ENCODE measurements at regions not wholly inside any gene's neighbourhood (a gene's known extent, or its start where the extent isn't known, plus 50 kb on each side); places are given as distances from the start of the nearest gene placed in this dataset.

- no peaks in the 10 kb centered on the region for H3K79me2 ChIP-seq (ENCODE audit: control insufficient read depth, low read length)
- H3K27me3 ChIP-seq (ENCODE audit: control insufficient read depth, low read length), result no peaks in the 10 kb centered on the region
- no peak overlapping the region for H3K4me3 ChIP-seq (ENCODE audit: low read length)
- no peak overlapping the region for H3K4me2 ChIP-seq (ENCODE audit: low read length)
- no peaks in the 10 kb centered on the region for H3F3A ChIP-seq (ENCODE audit: control insufficient read depth, insufficient read depth)
- no peaks in the 10 kb centered on the region for H3K36me3 ChIP-seq (ENCODE audit: control insufficient read depth, low read length)
- no peaks in the 10 kb centered on the region for H3K9me2 ChIP-seq (replicated peaks; ENCODE audit: control insufficient read depth, low read length)
- no peaks in the 10 kb centered on the region for H3K4me1 ChIP-seq (ENCODE audit: control insufficient read depth, low read length)
- TF ChIP-seq EZH2phosphoT487 (IDR thresholded peaks at IDR 0.05; ENCODE audit: borderline replicate concordance, low read length), result no peak
- no peaks in the 10 kb centered on the region for H3K9me3 ChIP-seq (ENCODE audit: control insufficient read depth, insufficient read depth, low read length)
- H3K27ac ChIP-seq (ENCODE audit: low read depth, low read length), result no peak overlapping the region
- no peaks in the 10 kb centered on the region for H4K20me1 ChIP-seq (ENCODE audit: control insufficient read depth, insufficient read depth, low read depth, low read length)
These were observed 446.9 kb downstream of the ATP23 start for GRCh38 chr12:58388261-58388660.

DNA sequence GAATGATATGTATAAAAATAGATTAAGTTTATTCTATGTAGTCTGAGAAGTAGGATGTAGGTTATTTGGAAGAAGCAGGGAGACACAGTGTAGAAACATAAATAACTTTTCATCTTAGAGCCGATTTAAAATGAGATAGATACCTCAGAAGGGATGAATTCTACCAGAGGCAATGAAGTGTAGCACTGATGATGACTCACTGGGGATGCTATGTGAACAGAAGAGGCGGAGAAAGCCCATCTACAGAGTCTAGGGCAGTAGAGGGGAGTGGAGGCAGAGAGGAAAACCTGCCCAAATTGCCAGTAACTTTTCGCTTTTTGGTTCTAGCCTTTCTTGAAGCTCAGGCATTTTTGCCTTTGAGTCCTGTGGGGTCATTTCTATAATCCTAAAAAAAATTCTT is 451.8 kb downstream of the ATP23 start:
- Histone ChIP-seq H3K27me3 (ENCODE audit: control insufficient read depth, low read length) (no peaks in the 10 kb centered on the region), H4K20me1 (ENCODE audit: control insufficient read depth, insufficient read depth, low read depth, low read length) (no peaks in the 10 kb centered on the region), H3K9me2 (replicated peaks; ENCODE audit: control insufficient read depth, low read length) (no peaks in the 10 kb centered on the region), H3K4me3 (ENCODE audit: low read length) (no peak overlapping the region), H3K36me3 (ENCODE audit: control insufficient read depth, low read length) (no peaks in the 10 kb centered on the region), H3F3A (ENCODE audit: control insufficient read depth, insufficient read depth) (no peaks in the 10 kb centered on the region), H3K4me2 (ENCODE audit: low read length) (no peak overlapping the region), H3K4me1 (ENCODE audit: control insufficient read depth, low read length) (no peaks in the 10 kb centered on the region), H3K79me2 (ENCODE audit: control insufficient read depth, low read length) (no peaks in the 10 kb centered on the region), H3K9me3 (ENCODE audit: control insufficient read depth, insufficient read depth, low read length) (no peaks in the 10 kb centered on the region), H3K27ac (ENCODE audit: low read depth, low read length) (no peak overlapping the region)
- TF ChIP-seq, protein P1, sequence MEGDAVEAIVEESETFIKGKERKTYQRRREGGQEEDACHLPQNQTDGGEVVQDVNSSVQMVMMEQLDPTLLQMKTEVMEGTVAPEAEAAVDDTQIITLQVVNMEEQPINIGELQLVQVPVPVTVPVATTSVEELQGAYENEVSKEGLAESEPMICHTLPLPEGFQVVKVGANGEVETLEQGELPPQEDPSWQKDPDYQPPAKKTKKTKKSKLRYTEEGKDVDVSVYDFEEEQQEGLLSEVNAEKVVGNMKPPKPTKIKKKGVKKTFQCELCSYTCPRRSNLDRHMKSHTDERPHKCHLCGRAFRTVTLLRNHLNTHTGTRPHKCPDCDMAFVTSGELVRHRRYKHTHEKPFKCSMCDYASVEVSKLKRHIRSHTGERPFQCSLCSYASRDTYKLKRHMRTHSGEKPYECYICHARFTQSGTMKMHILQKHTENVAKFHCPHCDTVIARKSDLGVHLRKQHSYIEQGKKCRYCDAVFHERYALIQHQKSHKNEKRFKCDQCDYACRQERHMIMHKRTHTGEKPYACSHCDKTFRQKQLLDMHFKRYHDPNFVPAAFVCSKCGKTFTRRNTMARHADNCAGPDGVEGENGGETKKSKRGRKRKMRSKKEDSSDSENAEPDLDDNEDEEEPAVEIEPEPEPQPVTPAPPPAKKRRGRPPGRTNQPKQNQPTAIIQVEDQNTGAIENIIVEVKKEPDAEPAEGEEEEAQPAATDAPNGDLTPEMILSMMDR (IDR thresholded peaks at IDR 0.05; ENCODE audit: low read depth, low read length, poor library complexity, severe bottlenecking), result no peak
- TF ChIP-seq EZH2phosphoT487 (IDR thresholded peaks at IDR 0.05; ENCODE audit: borderline replicate concordance, low read length), result no peak

DNA sequence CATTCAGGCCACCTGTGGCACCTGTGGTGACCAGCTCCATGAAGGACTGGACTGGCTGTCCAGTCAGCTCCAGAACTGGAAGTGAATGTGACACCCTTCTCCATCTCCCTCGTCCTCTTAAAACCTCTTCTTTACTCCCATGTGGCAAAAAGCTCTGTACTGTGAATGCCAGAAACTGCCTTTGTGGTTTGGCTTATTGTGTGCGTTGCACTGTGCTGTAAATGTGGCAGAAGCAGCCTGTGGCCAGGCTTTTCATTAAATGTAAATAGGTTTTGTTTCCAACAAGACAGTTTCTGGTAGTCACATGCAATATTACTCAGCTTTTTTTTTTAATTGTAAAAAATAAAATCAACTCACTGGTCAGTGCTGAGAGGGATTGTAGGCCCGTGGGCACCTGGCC is 453.7 kb downstream of the ATP23 start:
- no peak overlapping the region for H3K27ac ChIP-seq (ENCODE audit: low read depth, low read length)
- H3K36me3 ChIP-seq (ENCODE audit: control insufficient read depth, low read length), result no peaks in the 10 kb centered on the region
- no peaks in the 10 kb centered on the region for H3K9me2 ChIP-seq (replicated peaks; ENCODE audit: control insufficient read depth, low read length)
- H4K20me1 ChIP-seq (ENCODE audit: control insufficient read depth, insufficient read depth, low read depth, low read length), result no peaks in the 10 kb centered on the region
- H3K9me3 ChIP-seq (ENCODE audit: control insufficient read depth, insufficient read depth, low read length), result no peaks in the 10 kb centered on the region
- H3K4me2 ChIP-seq (ENCODE audit: low read length), result no peak overlapping the region
- no peaks in the 10 kb centered on the region for H3F3A ChIP-seq (ENCODE audit: control insufficient read depth, insufficient read depth)
- no peak overlapping the region for H3K4me3 ChIP-seq (ENCODE audit: low read length)
- H3K4me1 ChIP-seq (ENCODE audit: control insufficient read depth, low read length), result no peaks in the 10 kb centered on the region
- no peak for TF ChIP-seq EZH2phosphoT487 (IDR thresholded peaks at IDR 0.05; ENCODE audit: borderline replicate concordance, low read length)
- TF ChIP-seq, protein P1 (IDR thresholded peaks at IDR 0.05; ENCODE audit: low read depth, low read length, poor library complexity, severe bottlenecking), result no peak
- no peaks in the 10 kb centered on the region for H3K27me3 ChIP-seq (ENCODE audit: control insufficient read depth, low read length)
- no peaks in the 10 kb centered on the region for H3K79me2 ChIP-seq (ENCODE audit: control insufficient read depth, low read length)

GRCh38 chr12:58395470-58395869 is 454.1 kb downstream of the ATP23 start:
- no peaks in the 10 kb centered on the region for H3K79me2 ChIP-seq (ENCODE audit: control insufficient read depth, low read length)
- H3K27ac ChIP-seq (ENCODE audit: low read depth, low read length), result no peak overlapping the region
- no peaks in the 10 kb centered on the region for H3K36me3 ChIP-seq (ENCODE audit: control insufficient read depth, low read length)
- no peaks in the 10 kb centered on the region for H3K4me1 ChIP-seq (ENCODE audit: control insufficient read depth, low read length)
- H3K4me3 ChIP-seq (ENCODE audit: low read length), result no peak overlapping the region
- TF ChIP-seq, protein P1 (IDR thresholded peaks at IDR 0.05; ENCODE audit: low read depth, low read length, poor library complexity, severe bottlenecking), result no peak
- TF ChIP-seq EZH2phosphoT487 (IDR thresholded peaks at IDR 0.05; ENCODE audit: borderline replicate concordance, low read length), result no peak
- H3K9me3 ChIP-seq (ENCODE audit: control insufficient read depth, insufficient read depth, low read length), result no peaks in the 10 kb centered on the region
- no peak overlapping the region for H3K4me2 ChIP-seq (ENCODE audit: low read length)
- H3F3A ChIP-seq (ENCODE audit: control insufficient read depth, insufficient read depth), result no peaks in the 10 kb centered on the region
- no peaks in the 10 kb centered on the region for H3K9me2 ChIP-seq (replicated peaks; ENCODE audit: control insufficient read depth, low read length)
- H3K27me3 ChIP-seq (ENCODE audit: control insufficient read depth, low read length), result no peaks in the 10 kb centered on the region
- H4K20me1 ChIP-seq (ENCODE audit: control insufficient read depth, insufficient read depth, low read depth, low read length), result no peaks in the 10 kb centered on the region

Data from DOHH2 (cell line).